C4-2B (cell line): ENCODE measurements at regions not wholly inside any gene's neighbourhood (a gene's known extent, or its start where the extent isn't known, plus 50 kb on each side); places are given as distances from the start of the nearest gene placed in this dataset.

Source experiments
- H3K27ac ChIP-seq: fragments of 450-650 bp; 2 replicates; pipeline ENCODE4 v1.5.1; 2017
- ZFX ChIP-seq: fragments of 450-650 bp; IDR thresholded peaks from 2 replicates; pipeline ENCODE4 v1.6.1; 2017
- TF ChIP-seq, protein P1 (sequence below): fragments of 450-650 bp; conservative IDR thresholded peaks from 2 replicates; pipeline ENCODE4 v1.5.1; 2017; ENCODE audit warnings: mild to moderate bottlenecking

- H3K27ac ChIP-seq: peak overlapping the region; percentile 88
Observed at GRCh38 chr12:76265424-76266180, 82.6 kb downstream of the BBS10 start.

DNA sequence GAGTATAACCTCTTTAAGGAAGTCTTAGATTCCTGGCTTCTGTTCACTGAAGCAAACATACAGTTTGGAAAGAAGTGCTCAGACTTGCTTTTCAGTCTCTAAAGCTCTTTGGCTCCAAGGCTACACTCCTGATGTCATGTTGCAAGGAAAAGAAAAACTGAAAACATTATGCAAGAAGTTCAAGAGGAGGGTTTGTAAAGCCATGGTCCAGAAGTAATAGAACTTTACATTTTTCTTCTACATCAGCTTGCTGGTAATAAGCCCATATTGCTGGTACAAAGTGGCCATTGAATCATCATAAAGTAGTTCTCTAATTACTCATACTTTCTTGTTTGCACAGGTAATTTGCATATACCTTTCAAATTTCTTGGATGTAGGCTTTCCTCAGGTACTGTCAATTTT, 83.6 kb downstream of the BBS10 start:
- no peak for TF ChIP-seq ZFX
- TF ChIP-seq, protein P1, sequence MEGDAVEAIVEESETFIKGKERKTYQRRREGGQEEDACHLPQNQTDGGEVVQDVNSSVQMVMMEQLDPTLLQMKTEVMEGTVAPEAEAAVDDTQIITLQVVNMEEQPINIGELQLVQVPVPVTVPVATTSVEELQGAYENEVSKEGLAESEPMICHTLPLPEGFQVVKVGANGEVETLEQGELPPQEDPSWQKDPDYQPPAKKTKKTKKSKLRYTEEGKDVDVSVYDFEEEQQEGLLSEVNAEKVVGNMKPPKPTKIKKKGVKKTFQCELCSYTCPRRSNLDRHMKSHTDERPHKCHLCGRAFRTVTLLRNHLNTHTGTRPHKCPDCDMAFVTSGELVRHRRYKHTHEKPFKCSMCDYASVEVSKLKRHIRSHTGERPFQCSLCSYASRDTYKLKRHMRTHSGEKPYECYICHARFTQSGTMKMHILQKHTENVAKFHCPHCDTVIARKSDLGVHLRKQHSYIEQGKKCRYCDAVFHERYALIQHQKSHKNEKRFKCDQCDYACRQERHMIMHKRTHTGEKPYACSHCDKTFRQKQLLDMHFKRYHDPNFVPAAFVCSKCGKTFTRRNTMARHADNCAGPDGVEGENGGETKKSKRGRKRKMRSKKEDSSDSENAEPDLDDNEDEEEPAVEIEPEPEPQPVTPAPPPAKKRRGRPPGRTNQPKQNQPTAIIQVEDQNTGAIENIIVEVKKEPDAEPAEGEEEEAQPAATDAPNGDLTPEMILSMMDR: no peak
- peak overlapping the region; percentile 88 for H3K27ac ChIP-seq

More at GRCh38 chr12:76265424-76266180, 82.6 kb downstream of the BBS10 start:
- TF ChIP-seq ZFX: no peak
- TF ChIP-seq, protein P1: no peak

DNA sequence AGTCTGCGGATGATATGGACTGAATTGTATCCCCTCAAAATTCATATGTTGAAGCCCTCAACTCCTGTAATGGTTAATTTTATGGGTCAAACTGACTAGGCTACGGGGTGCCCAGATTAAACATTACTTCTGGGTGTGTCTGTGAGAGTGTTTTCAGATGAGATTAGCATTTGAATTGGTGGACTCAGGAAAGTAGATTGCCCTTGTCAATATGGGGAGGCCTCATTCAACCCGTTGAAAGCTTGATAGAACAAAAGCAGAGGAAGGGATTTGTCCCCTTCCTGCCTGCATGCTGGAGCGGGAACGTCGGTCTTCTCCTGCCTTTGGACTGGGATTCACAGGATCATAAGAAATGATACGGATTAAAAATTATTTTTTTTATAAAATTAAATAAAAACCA, 84.5 kb downstream of the BBS10 start:
- H3K27ac ChIP-seq: no peak overlapping the region; the same call in 1 of the 2 replicates
- no peak for TF ChIP-seq ZFX
- TF ChIP-seq, protein P1: no peak

GRCh38 chr12:76260390-76260748, 87.8 kb downstream of the BBS10 start:
- TF ChIP-seq, protein P1: no peak
- TF ChIP-seq ZFX: no peak
- H3K27ac ChIP-seq: peak overlapping the region; percentile 36; the same call in 1 of the 2 replicates

DNA sequence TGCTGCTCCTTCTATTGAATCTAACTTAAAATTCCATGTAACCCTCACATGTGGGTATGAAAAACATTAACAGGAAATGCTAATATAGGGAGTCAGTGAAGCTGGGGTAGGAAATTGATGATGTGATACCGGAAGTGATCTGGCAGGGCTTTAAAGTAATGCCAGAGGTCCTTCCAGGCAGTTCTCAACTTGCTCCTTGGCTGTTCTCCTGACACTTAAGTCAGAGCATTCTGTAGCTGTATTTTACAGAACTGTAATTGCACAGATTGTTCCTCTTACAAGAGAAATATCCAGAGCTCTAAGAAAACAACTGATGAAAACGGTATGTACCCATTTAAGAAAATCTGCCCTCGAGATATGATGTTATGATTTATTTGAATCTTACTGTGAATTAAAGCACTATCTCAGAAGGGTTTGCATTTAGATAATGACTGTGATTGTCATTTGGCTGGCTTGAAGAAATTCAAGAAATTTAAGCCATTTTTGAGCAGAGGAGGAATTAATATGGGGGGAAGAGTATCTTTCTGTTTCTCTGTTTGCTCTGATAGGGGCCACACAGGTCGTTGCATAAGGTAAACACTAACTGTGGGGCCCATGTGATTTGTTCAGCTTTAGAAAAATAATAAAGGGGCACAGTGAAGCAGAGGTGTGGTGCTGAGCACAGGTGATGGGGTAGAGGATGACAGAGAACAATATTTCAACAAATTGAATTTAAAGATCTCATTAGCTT, 88.4 kb downstream of the BBS10 start:
- no peak overlapping the region; the same call in 1 of the 2 replicates for H3K27ac ChIP-seq
- no peak for TF ChIP-seq ZFX
- TF ChIP-seq, protein P1: no peak

DNA sequence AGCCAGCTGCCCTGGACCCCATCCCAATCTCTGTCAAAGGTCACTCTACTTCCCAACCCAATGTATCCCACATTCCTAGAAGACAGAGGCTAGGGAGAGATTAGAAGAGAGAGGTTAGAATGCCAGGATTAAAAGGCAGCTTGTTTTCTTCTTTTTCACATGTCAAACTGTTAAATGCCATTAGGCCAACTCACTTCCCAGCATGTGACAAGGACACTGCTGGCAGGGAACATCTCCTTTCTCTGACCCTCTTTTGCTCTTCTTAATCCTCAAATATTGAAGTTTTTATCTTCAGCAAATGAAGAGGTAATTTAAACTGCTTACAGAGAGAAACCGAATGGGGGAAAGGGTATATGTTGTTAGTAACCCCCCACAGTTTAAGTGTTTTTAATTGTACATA, 89.1 kb downstream of the BBS10 start:
- no peak overlapping the region for H3K27ac ChIP-seq
- no peak for TF ChIP-seq ZFX
- TF ChIP-seq, protein P1: no peak

- H3K27ac ChIP-seq: no peak overlapping the region
- TF ChIP-seq, protein P1: no peak
- no peak for TF ChIP-seq ZFX
Observed at GRCh38 chr12:76256904-76257303, 91.3 kb downstream of the BBS10 start.
